ENCODE measurements at regions not wholly inside any gene's neighbourhood (a gene's known extent, or its start where the extent isn't known, plus 50 kb on each side); places are given as distances from the start of the nearest gene placed in this dataset.

DNA sequence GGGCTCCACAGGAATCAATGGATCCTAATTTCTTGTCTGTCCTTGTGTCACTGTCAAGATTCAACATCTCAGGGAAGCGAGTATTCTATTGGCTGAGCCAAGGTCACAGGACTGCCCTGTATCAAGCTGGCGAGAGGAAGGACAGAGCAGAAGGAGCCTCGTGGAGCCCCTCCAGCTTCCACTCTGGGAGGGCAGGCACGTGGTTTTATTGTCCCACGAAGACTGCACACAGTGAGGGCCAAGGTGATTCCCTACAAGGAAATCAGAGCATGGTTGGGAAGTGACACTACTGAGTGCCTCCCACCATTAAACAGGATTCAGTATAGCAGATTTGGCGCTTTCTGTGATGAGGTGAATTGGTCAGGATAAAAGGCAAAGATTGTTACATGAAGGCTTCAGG lies 302.4 kb upstream of the CXCR4 start:
- Mint-ChIP-seq H3K4me3 (no peak overlapping the region), H3K9me3 (no peaks in the 10 kb centered on the region; a peak in 1 of 5 replicates), H3K36me3 (ENCODE audit: insufficient read depth in 1 of 3, low read depth in 3 of 3) (peaks cover 0 to 2% (median 0%) of the 10 kb centered on the region in 3 experiments; a peak in 2 of 7 replicates), H3K27ac (no peak overlapping the region), H3K27me3 (ENCODE audit: low read depth) (peaks cover 76% of the 10 kb centered on the region), H3K4me1 (peaks cover 4 to 5% of the 10 kb centered on the region in 2 experiments)
- no peak overlapping the region for H4K91ac ChIP-seq (ENCODE audit: insufficient read length, low read depth, low read length)
- peaks cover 6% of the 10 kb centered on the region for H3K27me3 ChIP-seq (ENCODE audit: insufficient read depth, low read length)
- H3K4me2 ChIP-seq (ENCODE audit: insufficient read depth, insufficient read length, low read length), result no peak overlapping the region
- no peak overlapping the region for H2BK5ac ChIP-seq (ENCODE audit: insufficient read length, low read length)
- no peak overlapping the region for H4K5ac ChIP-seq (ENCODE audit: insufficient read length, low read depth, low read length)
- no peak overlapping the region for H3K4ac ChIP-seq (ENCODE audit: low read depth, low read length)
- no peak overlapping the region for H3T11ph ChIP-seq (ENCODE audit: low read length)
- no peak for DNase-seq
- no peak overlapping the region for H2BK120ac ChIP-seq (ENCODE audit: low read depth, low read length, poor library complexity, severe bottlenecking)
- H2BK20ac ChIP-seq (ENCODE audit: low read depth, low read length, poor library complexity, severe bottlenecking), result no peak overlapping the region
- no peak overlapping the region for H2AK5ac ChIP-seq (ENCODE audit: insufficient read length, low read length)
- TF ChIP-seq, protein P1, sequence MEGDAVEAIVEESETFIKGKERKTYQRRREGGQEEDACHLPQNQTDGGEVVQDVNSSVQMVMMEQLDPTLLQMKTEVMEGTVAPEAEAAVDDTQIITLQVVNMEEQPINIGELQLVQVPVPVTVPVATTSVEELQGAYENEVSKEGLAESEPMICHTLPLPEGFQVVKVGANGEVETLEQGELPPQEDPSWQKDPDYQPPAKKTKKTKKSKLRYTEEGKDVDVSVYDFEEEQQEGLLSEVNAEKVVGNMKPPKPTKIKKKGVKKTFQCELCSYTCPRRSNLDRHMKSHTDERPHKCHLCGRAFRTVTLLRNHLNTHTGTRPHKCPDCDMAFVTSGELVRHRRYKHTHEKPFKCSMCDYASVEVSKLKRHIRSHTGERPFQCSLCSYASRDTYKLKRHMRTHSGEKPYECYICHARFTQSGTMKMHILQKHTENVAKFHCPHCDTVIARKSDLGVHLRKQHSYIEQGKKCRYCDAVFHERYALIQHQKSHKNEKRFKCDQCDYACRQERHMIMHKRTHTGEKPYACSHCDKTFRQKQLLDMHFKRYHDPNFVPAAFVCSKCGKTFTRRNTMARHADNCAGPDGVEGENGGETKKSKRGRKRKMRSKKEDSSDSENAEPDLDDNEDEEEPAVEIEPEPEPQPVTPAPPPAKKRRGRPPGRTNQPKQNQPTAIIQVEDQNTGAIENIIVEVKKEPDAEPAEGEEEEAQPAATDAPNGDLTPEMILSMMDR (conservative IDR thresholded peaks at IDR 0.05), result no peak
- H3K18ac ChIP-seq (ENCODE audit: insufficient read length, low read depth, low read length), result no peak overlapping the region
- no peak overlapping the region for H2BK15ac ChIP-seq (ENCODE audit: low read depth, low read length)
- no peak overlapping the region for H4K8ac ChIP-seq (replicated peaks; ENCODE audit: insufficient read length, low read depth, low read length)
- no peak overlapping the region for H2AFZ ChIP-seq (ENCODE audit: low read length)
- H4K20me1 ChIP-seq (ENCODE audit: control insufficient read depth, insufficient read depth, insufficient read length), result no peaks in the 10 kb centered on the region
- H3K79me2 ChIP-seq (ENCODE audit: insufficient read depth, low read length), result no peaks in the 10 kb centered on the region
- no peak overlapping the region for H3K56ac ChIP-seq (ENCODE audit: insufficient read length, low read depth, low read length)
- H3K23ac ChIP-seq (ENCODE audit: insufficient read length, low read depth, low read length), result no peak overlapping the region
- H3K9me3 ChIP-seq (ENCODE audit: control insufficient read depth, low read depth, low read length), result no peaks in the 10 kb centered on the region
- H3K14ac ChIP-seq (ENCODE audit: insufficient read depth, low read length), result no peak overlapping the region
- WGBS (ENCODE audit: extremely low coverage, insufficient read length, low lambda C conversion rate), result no CpG with 5 or more reads among the region's 6 CpGs
- no peak overlapping the region for H2BK12ac ChIP-seq (ENCODE audit: insufficient read length, low read depth, low read length)
- H3K4me1 ChIP-seq (ENCODE audit: insufficient read depth, low read length), result no peaks in the 10 kb centered on the region
- no peaks in the 10 kb centered on the region for H3K79me1 ChIP-seq (ENCODE audit: insufficient read depth, low read depth, low read length, poor library complexity, severe bottlenecking)
- no peak overlapping the region for H3K9ac ChIP-seq (ENCODE audit: extremely low read depth, insufficient read length, low read length)
- H3K23me2 ChIP-seq (ENCODE audit: insufficient read length, low read depth, low read length, poor library complexity, severe bottlenecking), result no peaks in the 10 kb centered on the region
- H3K27ac ChIP-seq (ENCODE audit: insufficient read length, low read depth, low read length), result no peak overlapping the region
